SIG-M5 treated with dmso at 0.1 percent for 504 hours (cell line): ENCODE measurements at regions not wholly inside any gene's neighbourhood (a gene's known extent, or its start where the extent isn't known, plus 50 kb on each side); places are given as distances from the start of the nearest gene placed in this dataset.

ENCODE experiments used
- DNase-seq: peaks from one replicate; lab custom pipeline; 2025; ENCODE audit not compliant: unreplicated experiment; lab: John Stamatoyannopoulos, UW

- no peak for DNase-seq
Observed at GRCh38 chr2:67219651-67220050, 177.5 kb upstream of the ETAA1 start.

DNA sequence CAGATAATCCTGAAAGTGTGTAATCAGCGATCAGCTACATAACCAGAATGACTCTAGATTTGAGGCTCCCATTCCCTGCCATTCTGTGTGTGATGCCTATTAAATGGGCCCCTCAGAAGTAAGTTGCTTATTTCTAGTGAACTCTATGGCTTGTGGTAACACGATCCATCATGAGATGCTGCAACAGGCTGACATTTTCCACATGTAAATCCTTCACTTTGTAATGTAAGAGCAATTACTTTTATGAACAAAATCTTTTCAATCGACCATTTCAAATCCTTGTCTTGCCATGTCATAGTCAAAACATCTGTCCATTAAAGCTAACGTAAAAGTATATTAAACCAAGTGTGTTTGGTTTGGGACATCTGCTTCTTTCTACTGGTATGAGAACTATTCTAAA lies 175.9 kb upstream of the ETAA1 start:
- DNase-seq: no peak

GRCh38 chr2:67225287-67225973 lies 171.7 kb upstream of the ETAA1 start:
- no peak for DNase-seq

DNA sequence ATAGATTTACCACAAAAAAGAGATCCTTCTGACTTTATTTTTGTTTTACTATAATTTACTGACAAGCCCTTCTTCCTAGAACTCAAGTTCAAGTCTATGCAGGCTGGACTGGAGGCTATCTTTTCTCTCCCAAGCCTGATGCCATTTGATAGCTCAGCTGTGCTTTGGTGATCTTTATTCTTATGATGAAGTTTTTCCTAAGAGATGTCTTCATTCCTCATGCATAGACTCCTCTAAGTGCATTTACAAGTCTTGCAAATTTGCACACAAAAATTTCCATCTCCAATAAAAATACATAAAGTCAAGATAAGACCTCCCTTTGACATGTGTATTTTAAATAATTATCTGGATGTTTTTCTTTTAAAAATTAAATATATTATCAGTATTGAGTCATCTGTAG lies 167.4 kb upstream of the ETAA1 start:
- no peak for DNase-seq

GRCh38 chr2:67232936-67233335 lies 164.2 kb upstream of the ETAA1 start:
- no peak for DNase-seq

- DNase-seq: peak; percentile 13
Observed at GRCh38 chr2:67234440-67234839, 162.7 kb upstream of the ETAA1 start.

GRCh38 chr2:67237288-67237687 lies 159.8 kb upstream of the ETAA1 start:
- DNase-seq: no peak

- no peak for DNase-seq
Observed at GRCh38 chr2:67240507-67240906, 156.6 kb upstream of the ETAA1 start.

DNA sequence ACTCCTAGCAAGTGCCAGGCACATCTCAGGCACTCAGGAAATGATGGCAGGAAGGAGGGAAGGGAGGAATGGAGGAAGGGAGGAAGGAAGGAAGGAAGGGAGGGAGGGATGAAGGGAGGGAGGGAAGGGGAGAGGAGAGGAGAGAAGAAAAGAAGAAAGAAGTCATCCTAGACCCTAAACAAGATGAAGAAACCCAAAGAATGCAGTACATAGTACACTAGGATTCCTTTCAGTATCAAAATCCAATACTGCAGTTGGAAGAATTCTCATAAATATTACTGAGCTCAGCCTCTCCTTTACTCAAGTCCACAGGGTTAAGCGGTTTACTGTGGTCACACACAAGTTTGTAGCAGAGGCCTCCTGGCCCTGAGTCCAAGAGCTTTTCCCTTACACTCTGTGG lies 155.7 kb upstream of the ETAA1 start:
- DNase-seq: no peak

DNA sequence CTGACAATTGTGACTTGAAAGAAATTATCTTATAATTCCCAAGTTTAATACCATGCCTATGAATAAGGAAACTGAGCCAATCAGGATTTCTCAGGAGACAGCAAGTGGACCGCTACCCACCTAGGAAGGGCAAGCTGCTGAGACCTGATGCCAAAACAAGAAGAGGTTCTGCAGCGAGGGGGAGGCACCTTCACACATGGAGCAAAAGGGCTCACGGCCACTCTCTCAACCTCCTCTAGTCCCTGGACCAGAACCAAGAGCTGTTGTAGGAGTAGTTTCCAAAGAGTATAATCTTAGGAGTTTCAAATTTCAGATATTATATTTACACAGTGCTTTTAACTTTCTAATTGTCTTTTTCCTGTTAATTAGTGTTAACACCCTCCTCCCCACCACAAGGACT lies 154.7 kb upstream of the ETAA1 start:
- no peak for DNase-seq

- no peak for DNase-seq
Observed at GRCh38 chr2:67243919-67244318, 153.2 kb upstream of the ETAA1 start.

DNA sequence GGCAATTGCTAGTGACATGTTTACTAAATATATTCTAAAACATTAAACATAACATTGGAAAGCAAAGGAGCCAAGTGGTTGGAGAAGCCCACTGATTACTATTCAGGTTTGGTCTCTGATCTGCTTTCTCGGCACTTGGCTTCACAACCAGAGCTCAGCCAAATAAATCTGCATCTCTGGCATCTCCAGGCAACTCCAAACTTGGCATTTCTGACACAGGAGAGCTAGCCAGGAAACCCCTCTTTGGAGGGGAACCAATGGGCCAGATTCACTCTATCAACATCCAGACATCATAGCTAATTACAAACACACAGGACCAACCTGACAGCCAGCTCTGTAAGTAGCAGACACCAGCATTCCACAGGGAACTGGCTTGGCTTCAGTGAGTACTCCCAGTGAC lies 150.3 kb upstream of the ETAA1 start:
- DNase-seq: no peak

DNA sequence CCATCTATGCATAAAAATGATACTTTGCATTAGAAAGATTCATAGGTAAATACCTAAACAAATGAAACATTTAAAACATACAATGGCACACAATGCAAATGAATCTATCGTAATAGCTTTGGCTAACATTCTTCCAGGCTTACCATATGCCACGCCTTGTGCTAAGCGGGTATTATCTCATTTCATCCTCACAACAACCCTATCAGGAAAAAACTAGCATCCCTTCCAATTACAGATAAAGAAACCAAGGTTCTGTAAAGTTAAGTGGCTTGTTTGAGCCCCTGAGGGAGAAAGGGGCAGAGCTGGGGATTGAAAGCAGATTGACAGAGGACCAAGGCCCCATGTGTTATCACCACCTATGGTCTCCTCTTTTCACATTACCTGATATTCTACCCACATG lies 145.4 kb upstream of the ETAA1 start:
- DNase-seq: no peak

DNA sequence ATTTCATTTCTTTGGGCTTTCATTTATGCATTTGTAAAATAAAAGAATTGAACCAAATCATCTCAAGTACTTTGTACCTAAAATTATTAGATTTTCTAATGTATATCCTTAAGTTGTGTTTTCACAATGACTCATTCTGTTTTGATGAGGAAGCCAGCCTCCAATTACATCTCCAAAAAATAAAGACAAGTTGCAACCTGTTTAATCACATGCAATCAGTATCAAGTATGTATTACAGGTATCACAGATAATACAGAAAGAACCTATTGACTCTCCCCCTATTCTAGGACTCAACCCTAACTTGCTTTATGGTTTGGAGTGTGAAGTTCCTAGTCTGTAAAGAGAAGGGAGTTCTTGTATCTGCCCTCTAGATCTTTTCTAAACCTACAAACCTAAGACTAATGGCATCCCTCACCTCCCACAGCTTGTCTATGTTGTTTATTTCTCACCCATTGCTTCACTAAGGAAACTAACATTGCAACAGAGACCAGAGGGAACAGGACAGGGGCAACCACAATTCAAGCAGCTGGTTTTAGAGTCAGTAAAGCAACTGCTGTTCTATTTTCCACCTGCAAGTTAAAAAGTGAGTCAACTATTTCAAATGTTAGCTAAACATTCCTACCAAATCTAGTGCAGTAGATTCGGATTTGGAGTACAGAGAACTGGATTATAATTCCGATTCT lies 141.1 kb upstream of the ETAA1 start:
- no peak for DNase-seq

- DNase-seq: no peak
Observed at GRCh38 chr2:67256892-67257291, 140.2 kb upstream of the ETAA1 start.

DNA sequence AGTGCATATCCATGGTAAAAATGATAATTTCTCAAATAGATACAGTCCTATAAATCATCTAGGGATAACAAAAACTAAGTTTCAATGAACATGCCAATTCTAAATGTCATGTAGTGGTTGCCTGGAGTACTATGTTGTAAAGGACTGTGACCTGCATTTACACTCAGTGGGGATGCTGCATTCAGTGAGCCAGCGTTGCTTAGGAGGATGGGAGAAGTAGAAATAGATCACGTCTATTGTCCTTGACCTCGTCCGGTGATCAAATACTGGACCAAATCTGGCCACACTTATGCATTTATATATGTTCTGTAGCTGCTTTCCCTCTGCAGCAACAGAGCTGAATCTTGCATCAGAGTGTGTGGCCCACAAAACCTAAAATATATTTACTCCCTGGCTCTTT lies 139.0 kb upstream of the ETAA1 start:
- no peak for DNase-seq

DNA sequence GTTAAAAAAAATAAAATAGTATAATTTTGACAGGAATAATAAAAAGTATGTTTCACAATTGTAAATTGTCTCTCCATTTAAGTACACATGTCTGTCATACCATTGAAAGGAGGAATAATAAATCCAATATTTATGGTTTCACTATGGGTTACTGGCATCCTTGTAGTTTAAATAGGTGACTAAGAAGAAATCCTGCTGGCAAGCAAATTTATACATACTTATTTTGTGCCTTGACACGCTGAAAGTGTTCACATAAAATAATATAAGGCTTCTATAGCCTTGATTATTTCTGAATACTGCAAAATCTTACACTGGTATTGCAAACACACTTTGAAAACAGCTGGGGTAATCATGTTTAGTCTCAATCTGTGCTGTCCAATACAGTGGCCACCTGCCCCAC lies 138.3 kb upstream of the ETAA1 start:
- no peak for DNase-seq

DNA sequence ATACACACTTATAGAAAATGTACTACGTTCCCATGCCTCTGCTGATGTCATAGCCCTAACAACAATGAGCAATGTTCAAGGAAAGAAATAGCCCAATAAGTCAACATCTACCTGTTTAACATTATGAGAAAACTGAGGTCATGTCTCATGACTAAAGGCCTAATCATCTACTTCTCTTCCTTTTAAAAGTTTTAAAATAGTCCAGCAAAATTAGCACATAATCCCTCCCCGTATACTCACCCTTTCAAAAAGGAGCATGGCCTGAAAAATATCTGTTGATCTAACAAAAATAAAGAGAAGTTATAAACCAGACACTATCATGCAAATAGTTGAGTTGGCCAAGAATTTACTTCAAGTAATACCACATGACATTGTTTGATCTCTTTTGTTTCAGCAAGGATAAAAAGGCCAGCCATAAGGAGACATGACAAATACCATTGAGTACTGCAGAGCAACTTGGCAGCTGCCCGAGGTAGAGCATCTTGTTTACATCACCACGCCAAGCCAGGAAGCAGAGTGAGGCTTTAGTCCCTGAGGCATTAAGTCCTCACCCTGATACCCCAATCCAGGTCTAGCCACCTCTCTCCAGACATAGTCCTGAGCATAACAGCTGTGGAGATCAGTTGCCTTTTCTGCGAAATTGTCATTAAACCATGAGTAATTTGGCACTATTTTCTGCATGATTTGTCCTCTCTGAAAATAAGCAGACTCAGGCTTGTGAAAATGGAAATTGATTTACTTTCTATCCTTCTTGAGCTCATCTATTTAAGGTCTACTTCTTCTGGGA lies 137.4 kb upstream of the ETAA1 start:
- DNase-seq: no peak

- DNase-seq: no peak
Observed at GRCh38 chr2:67260343-67261277, 136.5 kb upstream of the ETAA1 start.

DNA sequence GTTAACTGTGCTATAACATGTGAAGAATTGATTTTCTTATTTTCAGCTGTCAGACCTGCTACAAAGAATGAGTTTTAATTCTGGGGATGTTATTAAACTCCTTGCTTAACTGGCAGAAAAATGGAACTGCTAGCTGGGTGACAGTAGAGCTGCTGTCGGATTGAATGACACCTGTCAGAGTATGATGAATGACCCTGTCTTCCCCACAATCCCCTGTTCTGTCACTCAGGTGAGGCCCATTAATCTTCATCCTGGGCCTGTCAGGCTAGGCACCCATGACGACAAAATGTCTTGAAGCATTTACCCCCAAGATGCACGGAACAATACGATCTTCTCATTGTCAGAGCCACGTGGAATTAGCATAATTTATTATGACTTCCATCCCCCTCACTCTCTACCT lies 129.9 kb upstream of the ETAA1 start:
- DNase-seq: no peak

GRCh38 chr2:67268797-67269196 lies 128.3 kb upstream of the ETAA1 start:
- DNase-seq: no peak
